Transverse colon (tissue), 4 donors: ENCODE measurements at regions not wholly inside any gene's neighbourhood (a gene's known extent, or its start where the extent isn't known, plus 50 kb on each side); places are given as distances from the start of the nearest gene placed in this dataset.

Experiments
- CTCF ChIP-seq, 5 experiments: fragments of 200-600 bp in 3 of 5; fragments of 450-650 bp in 2 of 5; sonication (generic) in 3 of 5; IDR thresholded peaks; 1 replicate in 2 of 5; 2 replicates in 3 of 5; pipeline ENCODE4 v1.5.1; 2016 to 2017; ENCODE audit warnings: antibody characterized with exemption in 5 of 5, inconsistent platforms in 3 of 5, mild to moderate bottlenecking in 2 of 5, moderate library complexity in 1 of 5
- EP300 ChIP-seq: sonication (generic); formaldehyde crosslinking; IDR thresholded peaks from one replicate; pipeline ENCODE4 v1.6.1; 2017; ENCODE audit warnings: antibody characterized with exemption, low read depth
- POLR2A ChIP-seq: fragments of 450-650 bp; IDR thresholded peaks from one replicate; pipeline ENCODE4 v1.6.1; 2016; ENCODE audit warnings: antibody characterized with exemption, mild to moderate bottlenecking, moderate library complexity
- POLR2AphosphoS5 ChIP-seq, 3 donors: sonication (generic); formaldehyde crosslinking; IDR thresholded peaks; one replicate each; pipeline ENCODE4 v1.6.1; 2016; ENCODE audit warnings: antibody characterized with exemption in 3 of 3

- TF ChIP-seq POLR2AphosphoS5 (IDR thresholded peaks at IDR 0.05) (no peak), CTCF (IDR thresholded peaks at IDR 0.05) (no peak), POLR2A (no peak), EP300 (no peak)
Observed at GRCh38 chr16:66146798-66147197, 219.7 kb upstream of the CDH5 start.
